ENCODE measurements at regions not wholly inside any gene's neighbourhood (a gene's known extent, or its start where the extent isn't known, plus 50 kb on each side); places are given as distances from the start of the nearest gene placed in this dataset.

DNA sequence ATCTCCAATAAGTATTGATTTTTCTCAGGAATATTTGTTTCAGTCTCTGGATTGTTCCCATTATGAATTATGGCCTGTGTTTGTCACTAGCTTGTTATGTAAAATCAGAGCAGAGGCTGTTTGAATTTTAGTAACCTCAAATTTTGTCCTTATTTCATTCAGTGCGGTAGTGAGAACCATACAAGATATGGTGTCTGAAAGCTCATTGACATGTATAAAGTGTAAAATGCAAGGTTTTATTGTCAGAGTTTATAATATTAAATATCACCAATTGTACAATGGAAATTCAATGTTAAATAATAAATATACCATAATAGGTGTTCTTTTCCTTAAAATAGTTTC lies 353.3 kb upstream of the SYNCRIP start:
- Histone ChIP-seq H2AFZ (ENCODE audit: low read length) (no peak overlapping the region), H3K79me1 (ENCODE audit: insufficient read depth, low read depth, low read length, poor library complexity, severe bottlenecking) (no peaks in the 10 kb centered on the region), H2BK20ac (ENCODE audit: low read depth, low read length, poor library complexity, severe bottlenecking) (no peak overlapping the region), H3K27me3 (ENCODE audit: insufficient read depth, low read length) (no peaks in the 10 kb centered on the region), H4K91ac (ENCODE audit: insufficient read length, low read depth, low read length) (no peak overlapping the region), H3K18ac (ENCODE audit: insufficient read length, low read depth, low read length) (no peak overlapping the region), H3K23me2 (ENCODE audit: insufficient read length, low read depth, low read length, poor library complexity, severe bottlenecking) (no peaks in the 10 kb centered on the region), H3K56ac (ENCODE audit: insufficient read length, low read depth, low read length) (no peak overlapping the region), H4K8ac (replicated peaks; ENCODE audit: insufficient read length, low read depth, low read length) (no peak overlapping the region), H3K4me2 (ENCODE audit: insufficient read depth, insufficient read length, low read length) (no peak overlapping the region), H4K20me1 (ENCODE audit: control insufficient read depth, insufficient read depth, insufficient read length) (no peaks in the 10 kb centered on the region), H2BK12ac (ENCODE audit: insufficient read length, low read depth, low read length) (no peak overlapping the region), H2BK120ac (ENCODE audit: low read depth, low read length, poor library complexity, severe bottlenecking) (no peak overlapping the region), H2AK5ac (ENCODE audit: insufficient read length, low read length) (no peak overlapping the region), H3K79me2 (ENCODE audit: insufficient read depth, low read length) (no peaks in the 10 kb centered on the region), H3K27ac (ENCODE audit: insufficient read length, low read depth, low read length) (no peak overlapping the region), H3K4ac (ENCODE audit: low read depth, low read length) (no peak overlapping the region), H3K4me1 (ENCODE audit: insufficient read depth, low read length) (no peaks in the 10 kb centered on the region), H2BK15ac (ENCODE audit: low read depth, low read length) (no peak overlapping the region), H2BK5ac (ENCODE audit: insufficient read length, low read length) (no peak overlapping the region), H3K23ac (ENCODE audit: insufficient read length, low read depth, low read length) (no peak overlapping the region), H3K9ac (ENCODE audit: extremely low read depth, insufficient read length, low read length) (no peak overlapping the region), H3K9me3 (ENCODE audit: control insufficient read depth, low read depth, low read length) (no peaks in the 10 kb centered on the region), H3T11ph (ENCODE audit: low read length) (no peak overlapping the region), H4K5ac (ENCODE audit: insufficient read length, low read depth, low read length) (no peak overlapping the region), H3K14ac (ENCODE audit: insufficient read depth, low read length) (no peak overlapping the region)
- no CpG with 5 or more reads among the region's 1 CpG for WGBS (ENCODE audit: extremely low coverage, insufficient read length, low lambda C conversion rate)
- H3K4me3 Mint-ChIP-seq = no peak overlapping the region
- H3K4me1 Mint-ChIP-seq = no peaks in the 10 kb centered on the region
- no peaks in the 10 kb centered on the region for H3K36me3 Mint-ChIP-seq (ENCODE audit: insufficient read depth in 1 of 3, low read depth in 3 of 3)
- H3K27ac Mint-ChIP-seq = no peak overlapping the region
- peaks cover 0 to 3% of the 10 kb centered on the region in 2 experiments; a peak in 2 of 5 replicates for H3K9me3 Mint-ChIP-seq
- no peak for DNase-seq
- TF ChIP-seq, protein P1, sequence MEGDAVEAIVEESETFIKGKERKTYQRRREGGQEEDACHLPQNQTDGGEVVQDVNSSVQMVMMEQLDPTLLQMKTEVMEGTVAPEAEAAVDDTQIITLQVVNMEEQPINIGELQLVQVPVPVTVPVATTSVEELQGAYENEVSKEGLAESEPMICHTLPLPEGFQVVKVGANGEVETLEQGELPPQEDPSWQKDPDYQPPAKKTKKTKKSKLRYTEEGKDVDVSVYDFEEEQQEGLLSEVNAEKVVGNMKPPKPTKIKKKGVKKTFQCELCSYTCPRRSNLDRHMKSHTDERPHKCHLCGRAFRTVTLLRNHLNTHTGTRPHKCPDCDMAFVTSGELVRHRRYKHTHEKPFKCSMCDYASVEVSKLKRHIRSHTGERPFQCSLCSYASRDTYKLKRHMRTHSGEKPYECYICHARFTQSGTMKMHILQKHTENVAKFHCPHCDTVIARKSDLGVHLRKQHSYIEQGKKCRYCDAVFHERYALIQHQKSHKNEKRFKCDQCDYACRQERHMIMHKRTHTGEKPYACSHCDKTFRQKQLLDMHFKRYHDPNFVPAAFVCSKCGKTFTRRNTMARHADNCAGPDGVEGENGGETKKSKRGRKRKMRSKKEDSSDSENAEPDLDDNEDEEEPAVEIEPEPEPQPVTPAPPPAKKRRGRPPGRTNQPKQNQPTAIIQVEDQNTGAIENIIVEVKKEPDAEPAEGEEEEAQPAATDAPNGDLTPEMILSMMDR (conservative IDR thresholded peaks at IDR 0.05) = no peak
- no peaks in the 10 kb centered on the region for H3K27me3 Mint-ChIP-seq (ENCODE audit: low read depth)
